Activated naive CD4-positive, alpha-beta T cell treated with anti-CD3 and anti-CD28 coated beads, Interleukin-2, amount 50 U/mL, for 72 hours (primary cell): ENCODE measurements at regions not wholly inside any gene's neighbourhood (a gene's known extent, or its start where the extent isn't known, plus 50 kb on each side); places are given as distances from the start of the nearest gene placed in this dataset.
A peak's percentile ranks its signal among the peaks of the same experiment; 100 is the strongest.

ENCODE experiments used
- ATAC-seq, 2 donors: fragments of 150-1000 bp; cut with Tn5 transposase; 2 replicates each; pipeline ENCODE4 v1.10.0; 2021; ENCODE audit warnings: mild to moderate bottlenecking in 2 of 2, moderate library complexity in 2 of 2
- DNase-seq, 2 donors: peaks; one replicate each; pipeline ENCODE4 v3.0.0; 2021 to 2022; ENCODE audit warnings: low spot score in 2 of 2
- H3K27ac Mint-ChIP-seq, 2 donors: one replicate each; pipeline ENCODE4 v1.8.0; 2022; ENCODE audit warnings: mild to moderate bottlenecking in 2 of 2, mixed read lengths in 2 of 2
- H3K36me3 Mint-ChIP-seq, 2 donors: one replicate each; pipeline ENCODE4 v1.8.0; 2022; ENCODE audit warnings: mixed read lengths in 2 of 2
- H3K9me3 Mint-ChIP-seq, 2 donors: one replicate each; pipeline ENCODE4 v1.8.0; 2022; ENCODE audit warnings: mixed read lengths in 2 of 2

GRCh38 chr15:47184908-47185801 is 532.1 kb upstream of the SEMA6D start:
- DNase-seq (no peak), ATAC-seq (no peak)
- peaks cover 0 to 20% of the 10 kb centered on the region in 2 donors for H3K36me3 Mint-ChIP-seq
- H3K27ac Mint-ChIP-seq: no peak overlapping the region
- H3K9me3 Mint-ChIP-seq: peaks cover 0 to 3% of the 10 kb centered on the region in 2 donors

GRCh38 chr15:47186075-47186474 is 531.2 kb upstream of the SEMA6D start:
- peaks cover 0 to 3% of the 10 kb centered on the region in 2 donors for H3K9me3 Mint-ChIP-seq
- ATAC-seq (no peak), DNase-seq (no peak)
- H3K27ac Mint-ChIP-seq: no peak overlapping the region
- H3K36me3 Mint-ChIP-seq: peaks cover 0 to 20% of the 10 kb centered on the region in 2 donors

GRCh38 chr15:47188758-47189507 is 528.4 kb upstream of the SEMA6D start:
- Mint-ChIP-seq H3K27ac (no peak overlapping the region), H3K9me3 (no peaks in the 10 kb centered on the region), H3K36me3 (peaks cover 0 to 6% of the 10 kb centered on the region in 2 donors)
- ATAC-seq (no peak), DNase-seq (no peak)

- DNase-seq (no peak), ATAC-seq (no peak)
- Mint-ChIP-seq H3K9me3 (no peaks in the 10 kb centered on the region), H3K27ac (no peak overlapping the region), H3K36me3 (no peaks in the 10 kb centered on the region)
Measured at GRCh38 chr15:47194718-47195117, 522.6 kb upstream of the SEMA6D start.

- Mint-ChIP-seq H3K9me3 (no peaks in the 10 kb centered on the region), H3K36me3 (no peaks in the 10 kb centered on the region), H3K27ac (no peak overlapping the region)
- ATAC-seq: peak in 1 of 2 donors; percentile 78
- peak in 1 of 2 donors; percentile 43 for DNase-seq
Measured at GRCh38 chr15:47196048-47196447, 521.3 kb upstream of the SEMA6D start.

GRCh38 chr15:47203993-47204392 is 513.3 kb upstream of the SEMA6D start:
- Mint-ChIP-seq H3K9me3 (no peaks in the 10 kb centered on the region), H3K27ac (no peak overlapping the region), H3K36me3 (no peaks in the 10 kb centered on the region)
- ATAC-seq: no peak
- no peak for DNase-seq

- Mint-ChIP-seq H3K9me3 (no peaks in the 10 kb centered on the region), H3K36me3 (no peaks in the 10 kb centered on the region), H3K27ac (no peak overlapping the region)
- DNase-seq (no peak), ATAC-seq (no peak)
Measured at GRCh38 chr15:47206358-47206978, 510.8 kb upstream of the SEMA6D start.

- H3K9me3 Mint-ChIP-seq: peaks cover 0 to 3% of the 10 kb centered on the region in 2 donors
- H3K27ac Mint-ChIP-seq: no peak overlapping the region
- ATAC-seq: no peak
- DNase-seq: no peak
- no peaks in the 10 kb centered on the region for H3K36me3 Mint-ChIP-seq
Measured at GRCh38 chr15:47209591-47209990, 507.7 kb upstream of the SEMA6D start.

GRCh38 chr15:47212222-47213010 is 504.9 kb upstream of the SEMA6D start:
- ATAC-seq: no peak
- Mint-ChIP-seq H3K9me3 (peaks cover 0 to 3% of the 10 kb centered on the region in 2 donors), H3K36me3 (no peaks in the 10 kb centered on the region), H3K27ac (no peak overlapping the region)
- no peak for DNase-seq

- peaks cover 0 to 3% of the 10 kb centered on the region in 2 donors for H3K9me3 Mint-ChIP-seq
- H3K27ac Mint-ChIP-seq: no peak overlapping the region
- no peak for DNase-seq
- H3K36me3 Mint-ChIP-seq: no peaks in the 10 kb centered on the region
- ATAC-seq: no peak
Measured at GRCh38 chr15:47213883-47214282, 503.4 kb upstream of the SEMA6D start.

- peaks cover 0 to 6% of the 10 kb centered on the region in 2 donors for H3K36me3 Mint-ChIP-seq
- ATAC-seq: no peak
- H3K27ac Mint-ChIP-seq: no peak overlapping the region
- no peak for DNase-seq
- peaks cover 0 to 3% of the 10 kb centered on the region in 2 donors for H3K9me3 Mint-ChIP-seq
Measured at GRCh38 chr15:47218295-47218694, 499.0 kb upstream of the SEMA6D start.

- Mint-ChIP-seq H3K36me3 (no peaks in the 10 kb centered on the region), H3K27ac (no peak overlapping the region), H3K9me3 (peaks cover 0 to 11% of the 10 kb centered on the region in 2 donors)
- DNase-seq (no peak), ATAC-seq (no peak)
Measured at GRCh38 chr15:47244361-47244760, 472.9 kb upstream of the SEMA6D start.

GRCh38 chr15:47246317-47246716 is 471.0 kb upstream of the SEMA6D start:
- H3K9me3 Mint-ChIP-seq: peaks cover 0 to 12% of the 10 kb centered on the region in 2 donors
- no peaks in the 10 kb centered on the region for H3K36me3 Mint-ChIP-seq
- no peak overlapping the region for H3K27ac Mint-ChIP-seq
- no peak for ATAC-seq
- no peak for DNase-seq

GRCh38 chr15:47258521-47258920 is 458.8 kb upstream of the SEMA6D start:
- Mint-ChIP-seq H3K36me3 (peaks cover 0 to 15% of the 10 kb centered on the region in 2 donors), H3K27ac (no peak overlapping the region)
- no peak for ATAC-seq

GRCh38 chr15:47265686-47266085 is 451.6 kb upstream of the SEMA6D start:
- DNase-seq: no peak
- no peak overlapping the region for H3K27ac Mint-ChIP-seq
- H3K9me3 Mint-ChIP-seq: peaks cover 10% of the 10 kb centered on the region in 2 donors
- no peak for ATAC-seq
- peaks cover 0 to 9% of the 10 kb centered on the region in 2 donors for H3K36me3 Mint-ChIP-seq

More at GRCh38 chr15:47258521-47258920, 458.8 kb upstream of the SEMA6D start:
- H3K9me3 Mint-ChIP-seq: peaks cover 21 to 23% of the 10 kb centered on the region in 2 donors
- no peak for DNase-seq

GRCh38 chr15:47266566-47266965 is 450.7 kb upstream of the SEMA6D start:
- Mint-ChIP-seq H3K27ac (no peak overlapping the region), H3K9me3 (peaks cover 10% of the 10 kb centered on the region in 2 donors), H3K36me3 (peaks cover 0 to 9% of the 10 kb centered on the region in 2 donors)
- ATAC-seq (no peak), DNase-seq (no peak)
